NB4 (cell line): ENCODE measurements at regions not wholly inside any gene's neighbourhood (a gene's known extent, or its start where the extent isn't known, plus 50 kb on each side); places are given as distances from the start of the nearest gene placed in this dataset.

Source experiments
- DNase-seq: peaks from one replicate; pipeline ENCODE4 v3.0.0; 2010; ENCODE audit warnings: low read depth
- H3K4me3 ChIP-seq: one replicate; pipeline ENCODE4 v1.5.1; 2011; ENCODE audit warnings: mild to moderate bottlenecking, low read depth, low read length, moderate library complexity
- MYC ChIP-seq: IDR thresholded peaks from 2 replicates; pipeline ENCODE4 v1.6.1; 2011; ENCODE audit warnings: low read depth, low read length
- POLR2A ChIP-seq: IDR thresholded peaks from 2 replicates; pipeline ENCODE4 v1.6.1; 2011; ENCODE audit warnings: mild to moderate bottlenecking; ENCODE audit not compliant: insufficient read length; ENCODE audit errors: extremely low read depth
- TF ChIP-seq, protein P1 (sequence below): IDR thresholded peaks from one replicate; pipeline ENCODE4 v1.5.1; 2012; ENCODE audit warnings: low read depth, low read length
- TF ChIP-seq, protein P2 (sequence below): IDR thresholded peaks from 2 replicates; pipeline ENCODE4 v1.6.1; 2011; ENCODE audit warnings: low read depth, low read length

DNA sequence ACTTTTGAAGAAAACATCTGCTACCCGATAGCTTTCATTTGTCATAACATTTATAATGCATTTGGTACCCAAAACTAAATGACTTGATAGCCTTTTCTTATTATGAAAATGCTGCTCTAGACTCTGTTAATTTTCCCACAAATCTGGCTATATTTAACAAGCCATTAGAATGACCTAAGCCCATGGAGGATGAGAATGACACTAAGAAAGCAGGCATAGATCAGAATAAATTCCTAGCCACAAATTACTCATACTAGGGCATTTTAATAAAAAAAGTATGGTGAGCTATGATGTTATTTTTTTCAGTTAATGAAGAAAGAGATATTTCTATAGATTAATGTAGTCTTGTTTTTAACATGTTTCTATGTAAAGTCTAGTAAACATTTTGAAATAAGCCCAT, 1728.3 kb downstream of the SUCLG1 start:
- no peak overlapping the region for H3K4me3 ChIP-seq
- TF ChIP-seq, protein P1, sequence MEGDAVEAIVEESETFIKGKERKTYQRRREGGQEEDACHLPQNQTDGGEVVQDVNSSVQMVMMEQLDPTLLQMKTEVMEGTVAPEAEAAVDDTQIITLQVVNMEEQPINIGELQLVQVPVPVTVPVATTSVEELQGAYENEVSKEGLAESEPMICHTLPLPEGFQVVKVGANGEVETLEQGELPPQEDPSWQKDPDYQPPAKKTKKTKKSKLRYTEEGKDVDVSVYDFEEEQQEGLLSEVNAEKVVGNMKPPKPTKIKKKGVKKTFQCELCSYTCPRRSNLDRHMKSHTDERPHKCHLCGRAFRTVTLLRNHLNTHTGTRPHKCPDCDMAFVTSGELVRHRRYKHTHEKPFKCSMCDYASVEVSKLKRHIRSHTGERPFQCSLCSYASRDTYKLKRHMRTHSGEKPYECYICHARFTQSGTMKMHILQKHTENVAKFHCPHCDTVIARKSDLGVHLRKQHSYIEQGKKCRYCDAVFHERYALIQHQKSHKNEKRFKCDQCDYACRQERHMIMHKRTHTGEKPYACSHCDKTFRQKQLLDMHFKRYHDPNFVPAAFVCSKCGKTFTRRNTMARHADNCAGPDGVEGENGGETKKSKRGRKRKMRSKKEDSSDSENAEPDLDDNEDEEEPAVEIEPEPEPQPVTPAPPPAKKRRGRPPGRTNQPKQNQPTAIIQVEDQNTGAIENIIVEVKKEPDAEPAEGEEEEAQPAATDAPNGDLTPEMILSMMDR, result no peak
- TF ChIP-seq, protein P2, sequence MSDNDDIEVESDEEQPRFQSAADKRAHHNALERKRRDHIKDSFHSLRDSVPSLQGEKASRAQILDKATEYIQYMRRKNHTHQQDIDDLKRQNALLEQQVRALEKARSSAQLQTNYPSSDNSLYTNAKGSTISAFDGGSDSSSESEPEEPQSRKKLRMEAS, result no peak
- no peak for TF ChIP-seq POLR2A
- TF ChIP-seq MYC, result no peak

DNA sequence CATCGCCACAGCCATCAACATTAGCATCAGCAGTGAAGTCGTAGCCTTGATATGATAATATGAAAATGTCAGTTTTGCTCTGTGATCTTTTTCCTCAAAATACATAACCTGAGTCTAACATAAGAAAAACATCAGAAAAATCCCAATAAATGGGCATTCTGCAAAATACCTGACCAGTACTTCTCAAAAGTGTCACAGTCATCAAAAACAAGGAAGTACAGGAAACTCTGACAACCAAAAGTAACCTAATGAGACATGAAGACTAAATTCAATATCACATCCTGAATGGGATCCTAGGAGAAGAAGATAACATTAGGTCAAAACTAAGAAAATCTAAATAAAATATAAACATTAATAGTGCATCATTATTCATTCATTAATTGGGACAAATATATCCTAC, 1731.0 kb downstream of the SUCLG1 start:
- H3K4me3 ChIP-seq, result no peak overlapping the region
- no peak for DNase-seq
- no peak for TF ChIP-seq MYC
- TF ChIP-seq POLR2A, result no peak
- TF ChIP-seq, protein P2, result no peak
- TF ChIP-seq, protein P1, result no peak

More for the DNA sequence above, 1728.3 kb downstream of the SUCLG1 start:
- no peak for DNase-seq

DNA sequence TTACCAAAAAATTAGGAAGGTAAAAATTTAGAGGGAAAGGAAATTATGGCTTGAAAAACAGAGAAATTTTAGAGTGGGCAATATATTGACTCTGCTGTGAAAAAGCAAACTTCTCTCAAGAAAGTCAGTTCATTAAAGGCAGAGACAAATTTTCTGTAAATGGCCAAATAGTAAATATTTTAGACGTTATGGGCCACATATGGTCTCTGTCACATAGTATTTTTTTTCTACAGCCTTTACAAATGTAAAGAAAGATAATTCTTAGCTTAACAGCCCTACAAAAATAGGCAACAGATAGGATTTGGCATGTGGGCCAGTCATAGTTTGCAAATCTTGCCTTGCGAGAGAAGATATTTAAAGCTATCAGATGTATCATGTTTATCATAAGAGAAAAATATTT, 1750.4 kb downstream of the SUCLG1 start:
- DNase-seq, result no peak

DNA sequence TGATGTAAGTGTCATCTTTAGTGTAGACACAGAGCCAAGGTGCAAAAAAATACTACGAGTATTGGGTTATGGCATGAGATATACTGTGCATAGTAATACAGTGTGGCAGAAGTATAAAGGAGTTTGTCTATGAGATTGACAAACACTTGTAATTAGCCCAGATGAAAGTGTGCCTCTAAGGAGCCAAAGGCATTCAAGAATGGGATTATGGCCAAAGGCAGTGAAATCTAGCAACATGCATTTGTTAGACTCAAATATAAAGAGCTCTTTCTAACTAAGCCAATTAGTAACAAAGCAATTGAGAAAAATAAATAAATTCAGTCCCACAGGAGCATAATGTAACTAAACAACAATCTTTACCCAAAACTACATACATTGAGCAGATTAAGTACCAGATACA, 1761.8 kb downstream of the SUCLG1 start:
- no peak overlapping the region for H3K4me3 ChIP-seq
- no peak for DNase-seq
- TF ChIP-seq, protein P2, result no peak
- no peak for TF ChIP-seq POLR2A
- TF ChIP-seq, protein P1, result no peak
- TF ChIP-seq MYC, result no peak

More for the DNA sequence above, 1750.4 kb downstream of the SUCLG1 start:
- TF ChIP-seq MYC (no peak), POLR2A (no peak)
- TF ChIP-seq, protein P2, result no peak
- TF ChIP-seq, protein P1, result no peak
- no peak overlapping the region for H3K4me3 ChIP-seq

DNA sequence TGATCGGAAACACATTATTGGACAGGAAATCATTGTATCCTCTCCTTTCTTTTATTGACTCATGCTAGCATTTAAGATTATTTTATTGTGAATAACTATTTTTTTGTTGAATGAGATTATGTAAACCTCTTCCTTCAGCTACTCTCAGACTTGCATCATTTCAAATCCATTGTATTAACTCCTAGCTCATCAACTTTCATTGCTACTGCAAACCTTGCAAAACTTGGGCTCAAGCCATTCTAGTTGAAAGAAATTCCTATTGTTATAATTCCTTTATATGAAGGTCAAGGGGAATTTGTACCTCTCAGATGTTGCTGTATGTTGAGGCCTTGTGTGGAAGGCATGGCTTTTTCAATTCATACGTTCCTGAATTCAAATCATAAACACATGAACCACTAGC, 1764.6 kb downstream of the SUCLG1 start:
- no peak overlapping the region for H3K4me3 ChIP-seq
- DNase-seq, result no peak
- TF ChIP-seq, protein P2, result no peak
- TF ChIP-seq POLR2A (no peak), MYC (no peak)
- TF ChIP-seq, protein P1, result no peak
